Tibial nerve (tissue), 4 donors: ENCODE measurements at regions not wholly inside any gene's neighbourhood (a gene's known extent, or its start where the extent isn't known, plus 50 kb on each side); places are given as distances from the start of the nearest gene placed in this dataset.

ENCODE experiments used
- CTCF ChIP-seq, 5 experiments: fragments of 200-600 bp in 3 of 5; fragments of 450-650 bp in 2 of 5; sonication (generic) in 3 of 5; IDR thresholded peaks; one replicate each; pipeline ENCODE4 v1.5.1; 2016 to 2019; ENCODE audit warnings: antibody characterized with exemption in 5 of 5, mild to moderate bottlenecking in 3 of 5, moderate library complexity in 2 of 5
- EP300 ChIP-seq, 2 donors: sonication (generic); formaldehyde crosslinking; IDR thresholded peaks; one replicate each; pipeline ENCODE4 v1.6.1; 2017; ENCODE audit warnings: antibody characterized with exemption in 2 of 2, mild to moderate bottlenecking in 1 of 2
- POLR2A ChIP-seq, 2 donors: fragments of 450-650 bp; IDR thresholded peaks; one replicate each; pipeline ENCODE4 v1.6.1; 2017; ENCODE audit warnings: antibody characterized with exemption in 2 of 2, mild to moderate bottlenecking in 2 of 2, moderate library complexity in 2 of 2

- no peak for TF ChIP-seq EP300 (IDR thresholded peaks at IDR 0.05)
- no peak for TF ChIP-seq CTCF (IDR thresholded peaks at IDR 0.05)
- no peak for TF ChIP-seq POLR2A (IDR thresholded peaks at IDR 0.05)
Observed at GRCh38 chr11:103703437-103703836, 333.0 kb upstream of the DDI1 start.
